Adrenal gland (tissue), 9 donors: ENCODE measurements at regions not wholly inside any gene's neighbourhood (a gene's known extent, or its start where the extent isn't known, plus 50 kb on each side); places are given as distances from the start of the nearest gene placed in this dataset.
A peak's percentile ranks its signal among the peaks of the same experiment; 100 is the strongest.

Experiments
- DNase-seq, 7 donors: peaks; one replicate each; pipeline ENCODE4 v3.0.0-alpha.2; 2019 to 2020
- H3K27ac ChIP-seq, 5 donors: fragments of 200-600 bp; sonication (generic) in 4 of 5; 1 replicate in 3 of 5; 2 replicates in 2 of 5; pipeline versions ENCODE4 v1.5.1 to v1.8.0; 2016 to 2020; ENCODE audit warnings: mild to moderate bottlenecking in 1 of 5
- H3K27me3 ChIP-seq: fragments of 200-600 bp; 2 replicates; pipeline ENCODE4 v1.8.0; 2021
- H3K36me3 ChIP-seq, 2 donors: fragments of 200-600 bp; replicated peaks in 1 of 2; 1 replicate in 1 of 2; 2 replicates in 1 of 2; pipeline versions ENCODE4 v1.5.1 to v1.8.0; 2018 to 2022
- H3K4me1 ChIP-seq, 2 donors: fragments of 200-600 bp; replicated peaks in 1 of 2; 1 replicate in 1 of 2; 2 replicates in 1 of 2; pipeline versions ENCODE4 v1.5.1 to v1.8.0; 2018 to 2021
- H3K4me3 ChIP-seq, 4 donors: fragments of 200-600 bp; sonication (generic) in 3 of 4; one replicate each; pipeline ENCODE4 v1.5.1; 2016 to 2018
- H3K9me3 ChIP-seq, 3 donors: fragments of 200-600 bp; sonication (generic) in 1 of 3; replicated peaks in 1 of 3; 1 replicate in 2 of 3; 2 replicates in 1 of 3; pipeline versions ENCODE4 v1.5.1 to v1.8.0; 2016 to 2021
- CTCF ChIP-seq, 6 experiments: fragments of 450-650 bp in 4 of 6; fragments of 200-600 bp in 2 of 6; sonication (generic) in 1 of 6; IDR thresholded peaks; 1 replicate in 5 of 6; 2 replicates in 1 of 6; pipeline versions ENCODE4 v1.5.1 to v1.8.0; 2016 to 2021; ENCODE audit warnings: antibody characterized with exemption in 6 of 6, mild to moderate bottlenecking in 2 of 6, moderate library complexity in 1 of 6
- POLR2A ChIP-seq, 2 donors: fragments of 450-650 bp; IDR thresholded peaks; one replicate each; pipeline ENCODE4 v1.6.1; 2017; ENCODE audit warnings: antibody characterized with exemption in 2 of 2, mild to moderate bottlenecking in 2 of 2, moderate library complexity in 1 of 2
- WGBS, 4 donors: extraction: QIAGEN DNeasy Blood & Tissue Kit in 2 of 4; methylation state at CpG; one replicate each; pipeline versions ENCODE4 v1.1.5 to v1.1.7; 2013 to 2017; 5-methylcytosine and 5-hydroxymethylcytosine counted together
- intact Hi-C, 2 donors: fragments of 100-400 bp; cut with DNase I; formaldehyde crosslinking; loops; one replicate each; pipeline versions ENCODE4 v1.14.1 to v1.15.0; 2022 to 2023
- donor health status: healthy with polysubstance abuse.
- donor health status: Bipolar disorder and iron deficiency.
- donor health status: DM: yes; HTN: yes; CAD: no.
- donor health status: DM: no; HTN: no; CAD: no.
- donor health status: DM: no; HTN: no; CAD: no.

- H3K9me3 ChIP-seq, result no peaks in the 10 kb centered on the region
- H3K36me3 ChIP-seq, result no peaks in the 10 kb centered on the region
- TF ChIP-seq POLR2A (IDR thresholded peaks at IDR 0.05) (no peak), CTCF (IDR thresholded peaks at IDR 0.05) (no peak)
- DNase-seq, result peak in 3 of 7 donors; percentile 26 to 47 (median 37)
- H3K27me3 ChIP-seq, result no peaks in the 10 kb centered on the region
- peaks cover 7 to 19% of the 10 kb centered on the region in 2 donors for H3K4me1 ChIP-seq
- intact Hi-C loops, result no loop called here
- H3K4me3 ChIP-seq, result no peak overlapping the region
- peak overlapping the region in 1 of 5 donors; percentile 79 for H3K27ac ChIP-seq
- WGBS, 4 donors, result 74 to 82% (median 81%) methylated on average over 6 to 9 of the region's 9 CpGs
Measured at GRCh38 chr21:38910390-38911067, 104.8 kb downstream of the ETS2 start.

- TF ChIP-seq POLR2A (IDR thresholded peaks at IDR 0.05) (no peak), CTCF (IDR thresholded peaks at IDR 0.05) (no peak)
- Histone ChIP-seq H3K27me3 (no peaks in the 10 kb centered on the region), H3K36me3 (no peaks in the 10 kb centered on the region), H3K4me1 (peaks cover 7 to 19% of the 10 kb centered on the region in 2 donors), H3K4me3 (no peak overlapping the region), H3K9me3 (no peaks in the 10 kb centered on the region), H3K27ac (peak overlapping the region in 1 of 5 donors; percentile 79)
- intact Hi-C loops, result no loop called here
- DNase-seq, result no peak
- 55 to 92% (median 77%) methylated on average over 4 to 7 of the region's 7 CpGs for WGBS, 4 donors
Measured at GRCh38 chr21:38909929-38910328, 104.2 kb downstream of the ETS2 start.

GRCh38 chr21:38909109-38909508, 103.4 kb downstream of the ETS2 start:
- Histone ChIP-seq H3K36me3 (no peaks in the 10 kb centered on the region), H3K27me3 (no peaks in the 10 kb centered on the region), H3K27ac (peak overlapping the region in 1 of 5 donors; percentile 79), H3K4me1 (peaks cover 7 to 19% of the 10 kb centered on the region in 2 donors), H3K9me3 (no peaks in the 10 kb centered on the region), H3K4me3 (no peak overlapping the region)
- TF ChIP-seq CTCF (IDR thresholded peaks at IDR 0.05), result no peak
- no peak for TF ChIP-seq POLR2A (IDR thresholded peaks at IDR 0.05)
- intact Hi-C loops, result no loop called here
- no peak for DNase-seq
- WGBS, 4 donors, result 92 to 98% (median 95%) methylated on average over 8 of the region's 8 CpGs

- no peak for DNase-seq
- H3K36me3 ChIP-seq, result no peaks in the 10 kb centered on the region
- H3K27ac ChIP-seq, result peak overlapping the region in 1 of 5 donors; percentile 79
- H3K27me3 ChIP-seq, result no peaks in the 10 kb centered on the region
- intact Hi-C loops, result no loop called here
- TF ChIP-seq POLR2A (IDR thresholded peaks at IDR 0.05), result no peak
- no peak for TF ChIP-seq CTCF (IDR thresholded peaks at IDR 0.05)
- WGBS, 4 donors, result 89 to 95% (median 91%) methylated on average over 4 of the region's 4 CpGs
- H3K4me1 ChIP-seq, result peaks cover 7 to 17% of the 10 kb centered on the region in 2 donors
- no peaks in the 10 kb centered on the region for H3K9me3 ChIP-seq
- no peak overlapping the region for H3K4me3 ChIP-seq
Measured at GRCh38 chr21:38908537-38908936, 102.8 kb downstream of the ETS2 start.
